HEK293 (cell line): ENCODE measurements at regions not wholly inside any gene's neighbourhood (a gene's known extent, or its start where the extent isn't known, plus 50 kb on each side); places are given as distances from the start of the nearest gene placed in this dataset.

Experiments used
- ZNF510 ChIP-seq: fragments of 450-650 bp; formaldehyde crosslinking; IDR thresholded peaks from 2 replicates; pipeline ENCODE4 v1.5.1; 2018; ENCODE audit warnings: mild to moderate bottlenecking, missing genetic modification characterization, missing biosample characterization; ENCODE audit not compliant: insufficient replicate concordance
- ZNF830 ChIP-seq: fragments of 450-650 bp; IDR thresholded peaks from 2 replicates; pipeline ENCODE4 v1.5.0; 2018; ENCODE audit warnings: missing biosample characterization, missing genetic modification characterization, low read depth, mild to moderate bottlenecking, moderate library complexity
- TF ChIP-seq, protein P1 (sequence below): fragments of 450-650 bp; formaldehyde crosslinking; IDR thresholded peaks from 2 replicates; pipeline ENCODE4 v1.5.1; 2016; ENCODE audit warnings: missing biosample characterization, missing genetic modification characterization
- TF ChIP-seq, protein P2 (sequence below): fragments of 450-650 bp; formaldehyde crosslinking; IDR thresholded peaks from 2 replicates; pipeline ENCODE4 v1.5.1; 2016; ENCODE audit warnings: missing biosample characterization, missing genetic modification characterization

- TF ChIP-seq, protein P1, sequence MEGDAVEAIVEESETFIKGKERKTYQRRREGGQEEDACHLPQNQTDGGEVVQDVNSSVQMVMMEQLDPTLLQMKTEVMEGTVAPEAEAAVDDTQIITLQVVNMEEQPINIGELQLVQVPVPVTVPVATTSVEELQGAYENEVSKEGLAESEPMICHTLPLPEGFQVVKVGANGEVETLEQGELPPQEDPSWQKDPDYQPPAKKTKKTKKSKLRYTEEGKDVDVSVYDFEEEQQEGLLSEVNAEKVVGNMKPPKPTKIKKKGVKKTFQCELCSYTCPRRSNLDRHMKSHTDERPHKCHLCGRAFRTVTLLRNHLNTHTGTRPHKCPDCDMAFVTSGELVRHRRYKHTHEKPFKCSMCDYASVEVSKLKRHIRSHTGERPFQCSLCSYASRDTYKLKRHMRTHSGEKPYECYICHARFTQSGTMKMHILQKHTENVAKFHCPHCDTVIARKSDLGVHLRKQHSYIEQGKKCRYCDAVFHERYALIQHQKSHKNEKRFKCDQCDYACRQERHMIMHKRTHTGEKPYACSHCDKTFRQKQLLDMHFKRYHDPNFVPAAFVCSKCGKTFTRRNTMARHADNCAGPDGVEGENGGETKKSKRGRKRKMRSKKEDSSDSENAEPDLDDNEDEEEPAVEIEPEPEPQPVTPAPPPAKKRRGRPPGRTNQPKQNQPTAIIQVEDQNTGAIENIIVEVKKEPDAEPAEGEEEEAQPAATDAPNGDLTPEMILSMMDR (tag by site-specific recombination): no peak
- TF ChIP-seq ZNF830 (tag by site-specific recombination): no peak
- TF ChIP-seq, protein P2, sequence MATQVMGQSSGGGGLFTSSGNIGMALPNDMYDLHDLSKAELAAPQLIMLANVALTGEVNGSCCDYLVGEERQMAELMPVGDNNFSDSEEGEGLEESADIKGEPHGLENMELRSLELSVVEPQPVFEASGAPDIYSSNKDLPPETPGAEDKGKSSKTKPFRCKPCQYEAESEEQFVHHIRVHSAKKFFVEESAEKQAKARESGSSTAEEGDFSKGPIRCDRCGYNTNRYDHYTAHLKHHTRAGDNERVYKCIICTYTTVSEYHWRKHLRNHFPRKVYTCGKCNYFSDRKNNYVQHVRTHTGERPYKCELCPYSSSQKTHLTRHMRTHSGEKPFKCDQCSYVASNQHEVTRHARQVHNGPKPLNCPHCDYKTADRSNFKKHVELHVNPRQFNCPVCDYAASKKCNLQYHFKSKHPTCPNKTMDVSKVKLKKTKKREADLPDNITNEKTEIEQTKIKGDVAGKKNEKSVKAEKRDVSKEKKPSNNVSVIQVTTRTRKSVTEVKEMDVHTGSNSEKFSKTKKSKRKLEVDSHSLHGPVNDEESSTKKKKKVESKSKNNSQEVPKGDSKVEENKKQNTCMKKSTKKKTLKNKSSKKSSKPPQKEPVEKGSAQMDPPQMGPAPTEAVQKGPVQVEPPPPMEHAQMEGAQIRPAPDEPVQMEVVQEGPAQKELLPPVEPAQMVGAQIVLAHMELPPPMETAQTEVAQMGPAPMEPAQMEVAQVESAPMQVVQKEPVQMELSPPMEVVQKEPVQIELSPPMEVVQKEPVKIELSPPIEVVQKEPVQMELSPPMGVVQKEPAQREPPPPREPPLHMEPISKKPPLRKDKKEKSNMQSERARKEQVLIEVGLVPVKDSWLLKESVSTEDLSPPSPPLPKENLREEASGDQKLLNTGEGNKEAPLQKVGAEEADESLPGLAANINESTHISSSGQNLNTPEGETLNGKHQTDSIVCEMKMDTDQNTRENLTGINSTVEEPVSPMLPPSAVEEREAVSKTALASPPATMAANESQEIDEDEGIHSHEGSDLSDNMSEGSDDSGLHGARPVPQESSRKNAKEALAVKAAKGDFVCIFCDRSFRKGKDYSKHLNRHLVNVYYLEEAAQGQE (tag by site-specific recombination): no peak
- no peak for TF ChIP-seq ZNF510 (tag by site-specific recombination)
Observed at GRCh38 chr1:189656628-189657530, 820.8 kb downstream of the BRINP3 start.
